ENCODE measurements at regions not wholly inside any gene's neighbourhood (a gene's known extent, or its start where the extent isn't known, plus 50 kb on each side); places are given as distances from the start of the nearest gene placed in this dataset.
A peak's percentile ranks its signal among the peaks of the same experiment; 100 is the strongest.

- CTCF ChIA-PET, result no interaction called here
- intact Hi-C loops (cut with micrococcal nuclease; ENCODE audit: unreplicated experiment) (no loop called here), in situ Hi-C loops (cut with MboI) (no loop called here)
- BruUV-seq (replicated peaks), result no TSS peak
- SMC1A ChIA-PET (ENCODE audit: uncharacterized antibody, unreplicated experiment), result no interaction called here
- H3K36me3 ChIP-seq (ENCODE audit: control insufficient read depth in 2 of 2, insufficient read depth in 2 of 2, low read length in 1 of 2), result no peaks in the 10 kb centered on the region
- H3K4me2 ChIP-seq (ENCODE audit: control insufficient read depth, insufficient read depth), result no peak overlapping the region
- peak; percentile 63 for ATAC-seq
- DNase-seq (ENCODE audit: low read depth, low spot score), result no peak
- H3K79me2 ChIP-seq (ENCODE audit: control insufficient read depth, insufficient read depth, low read length), result no peaks in the 10 kb centered on the region
- H3K27ac ChIP-seq (ENCODE audit: control insufficient read depth, insufficient read depth), result no peak overlapping the region
- H3K9ac ChIP-seq (ENCODE audit: control insufficient read depth, insufficient read depth, low read length), result no peak overlapping the region
- no peaks in the 10 kb centered on the region for H4K20me1 ChIP-seq (ENCODE audit: control insufficient read depth, insufficient read depth)
- 24% methylated on average over 4 of the region's 4 CpGs for WGBS (ENCODE audit: insufficient coverage, insufficient replicate concordance, low lambda C conversion rate, missing lambda C conversion rate)
- no peak overlapping the region for H3K4me3 ChIP-seq
- H3K27me3 ChIP-seq (replicated peaks in 1 of 2; ENCODE audit: control insufficient read depth in 2 of 2, insufficient read depth in 2 of 2, low read length in 1 of 2), result no peaks in the 10 kb centered on the region
- POLR2A ChIA-PET, result no interaction called here
- no peaks in the 10 kb centered on the region for H3K9me3 ChIP-seq (replicated peaks; ENCODE audit: control insufficient read depth, insufficient read depth, low read length)
- no peak for FAIRE-seq
- RAD21 ChIA-PET (ENCODE audit: unreplicated experiment), result no interaction called here
- no peaks in the 10 kb centered on the region for H3K4me1 ChIP-seq (ENCODE audit: control insufficient read depth, insufficient read depth, low read length)
- H2AFZ ChIP-seq (ENCODE audit: control insufficient read depth, low read depth, low read length), result no peak overlapping the region
- TF ChIP-seq NRF1 (conservative IDR thresholded peaks at IDR 0.05; ENCODE audit: low read depth, low read length), result no peak
- TF ChIP-seq PBX3 (IDR thresholded peaks at IDR 0.05; ENCODE audit: insufficient replicate concordance, low read depth, low read length), result no peak
- no peak for TF ChIP-seq E2F4 (IDR thresholded peaks at IDR 0.05; ENCODE audit: low read depth, low read length)
- no peak for TF ChIP-seq SREBF1 (IDR thresholded peaks at IDR 0.05; ENCODE audit: low read length)
- no peak for TF ChIP-seq RAD51 (IDR thresholded peaks at IDR 0.05)
- TF ChIP-seq CBX3 (IDR thresholded peaks at IDR 0.05; ENCODE audit: borderline replicate concordance, low read depth), result no peak
- TF ChIP-seq GABPA (IDR thresholded peaks at IDR 0.05; ENCODE audit: low read depth), result no peak
- TF ChIP-seq ZNF217 (IDR thresholded peaks at IDR 0.05), result no peak
- TF ChIP-seq BACH1 (IDR thresholded peaks at IDR 0.05; ENCODE audit: borderline replicate concordance), result no peak
- TF ChIP-seq TBL1XR1 (IDR thresholded peaks at IDR 0.05; ENCODE audit: low read depth, low read length), result no peak
- TF ChIP-seq PML (IDR thresholded peaks at IDR 0.05; ENCODE audit: low read length), result no peak
- TF ChIP-seq TCF3 (IDR thresholded peaks at IDR 0.05; ENCODE audit: borderline replicate concordance, insufficient read depth, low read depth, low read length), result no peak
- TF ChIP-seq USF1 (IDR thresholded peaks at IDR 0.05; ENCODE audit: borderline replicate concordance, extremely low read length, insufficient read depth, low read depth, low read length), result no peak
Measured at GRCh38 chr15:46644501-46645481, 1010.0 kb downstream of the SQOR start.

Data from GM12878 (cell line).